Adrenal gland (tissue), 5 donors: ENCODE measurements at regions not wholly inside any gene's neighbourhood (a gene's known extent, or its start where the extent isn't known, plus 50 kb on each side); places are given as distances from the start of the nearest gene placed in this dataset.

Source experiments
- CTCF ChIP-seq, 6 experiments: fragments of 450-650 bp in 4 of 6; fragments of 200-600 bp in 2 of 6; sonication (generic) in 1 of 6; IDR thresholded peaks; 1 replicate in 5 of 6; 2 replicates in 1 of 6; pipeline versions ENCODE4 v1.5.1 to v1.8.0; 2016 to 2021; ENCODE audit warnings: antibody characterized with exemption in 6 of 6, mild to moderate bottlenecking in 2 of 6, moderate library complexity in 1 of 6
- POLR2A ChIP-seq, 2 donors: fragments of 450-650 bp; IDR thresholded peaks; one replicate each; pipeline ENCODE4 v1.6.1; 2017; ENCODE audit warnings: antibody characterized with exemption in 2 of 2, mild to moderate bottlenecking in 2 of 2, moderate library complexity in 1 of 2
- donor health status: DM: no; HTN: no; CAD: no.

- TF ChIP-seq POLR2A (IDR thresholded peaks at IDR 0.05) (no peak), CTCF (IDR thresholded peaks at IDR 0.05) (no peak)
Measured at GRCh38 chr13:109649713-109650112, 136.7 kb downstream of the IRS2 start.
